Hematopoietic multipotent progenitor cell treated with erythropoietin and hydrocortisone succinate and interleukin-3 and kit ligand, for 4 days (in vitro differentiated cells): ENCODE measurements at regions not wholly inside any gene's neighbourhood (a gene's known extent, or its start where the extent isn't known, plus 50 kb on each side); places are given as distances from the start of the nearest gene placed in this dataset.

Experiments
- DNase-seq: peaks from one replicate; pipeline ENCODE4 v3.0.0-alpha.2; 2015

DNA sequence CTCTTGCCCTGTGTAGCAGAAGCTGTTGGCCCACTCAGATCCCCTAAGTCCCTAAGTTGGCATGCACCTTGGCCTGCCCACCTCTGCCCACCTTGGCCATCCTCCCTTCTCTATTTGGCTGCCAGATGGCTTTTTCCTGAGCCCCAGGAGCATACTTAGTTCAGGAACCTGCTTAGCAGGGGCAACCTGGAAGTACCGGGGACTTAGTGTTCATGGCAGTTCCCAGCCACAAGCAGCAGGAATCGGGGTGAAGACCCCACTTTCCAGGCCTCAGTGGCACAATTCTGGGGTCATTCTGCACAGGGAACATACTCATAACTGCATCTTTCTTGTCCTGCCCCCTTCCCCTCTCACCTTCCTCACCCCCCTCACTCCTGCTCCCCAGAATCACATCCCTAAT, 158.0 kb upstream of the PMEPA1 start:
- DNase-seq = no peak

DNA sequence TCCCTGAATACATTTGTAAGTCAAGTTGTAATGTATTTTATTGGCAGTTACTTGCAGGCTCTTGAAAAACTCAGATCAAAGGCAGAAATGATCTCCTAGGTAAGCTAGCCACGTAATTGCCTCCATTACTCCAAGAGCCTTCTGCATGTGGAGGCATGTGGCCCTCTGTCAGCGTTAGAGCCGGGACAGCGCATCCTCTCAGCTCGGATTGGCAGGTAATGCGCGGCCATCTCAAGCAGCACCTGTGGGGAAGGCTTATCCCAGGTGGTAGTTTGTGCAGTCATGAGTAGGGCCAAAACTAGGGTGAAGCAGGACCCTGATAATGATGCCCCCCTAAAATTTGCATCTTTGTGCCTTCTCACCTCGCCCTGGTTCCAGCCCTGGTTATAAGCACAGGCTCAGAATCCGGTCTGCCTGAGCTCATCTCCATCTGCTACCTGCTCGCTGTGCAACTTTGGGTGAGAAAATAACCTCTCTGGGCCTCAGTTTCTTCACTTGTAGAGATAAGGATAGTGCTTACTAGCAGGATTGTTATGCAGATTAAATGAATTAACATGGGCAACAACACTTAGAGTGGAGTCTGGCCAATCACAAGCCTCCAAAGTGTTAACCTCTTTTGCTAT, 157.5 kb upstream of the PMEPA1 start:
- DNase-seq = no peak

DNA sequence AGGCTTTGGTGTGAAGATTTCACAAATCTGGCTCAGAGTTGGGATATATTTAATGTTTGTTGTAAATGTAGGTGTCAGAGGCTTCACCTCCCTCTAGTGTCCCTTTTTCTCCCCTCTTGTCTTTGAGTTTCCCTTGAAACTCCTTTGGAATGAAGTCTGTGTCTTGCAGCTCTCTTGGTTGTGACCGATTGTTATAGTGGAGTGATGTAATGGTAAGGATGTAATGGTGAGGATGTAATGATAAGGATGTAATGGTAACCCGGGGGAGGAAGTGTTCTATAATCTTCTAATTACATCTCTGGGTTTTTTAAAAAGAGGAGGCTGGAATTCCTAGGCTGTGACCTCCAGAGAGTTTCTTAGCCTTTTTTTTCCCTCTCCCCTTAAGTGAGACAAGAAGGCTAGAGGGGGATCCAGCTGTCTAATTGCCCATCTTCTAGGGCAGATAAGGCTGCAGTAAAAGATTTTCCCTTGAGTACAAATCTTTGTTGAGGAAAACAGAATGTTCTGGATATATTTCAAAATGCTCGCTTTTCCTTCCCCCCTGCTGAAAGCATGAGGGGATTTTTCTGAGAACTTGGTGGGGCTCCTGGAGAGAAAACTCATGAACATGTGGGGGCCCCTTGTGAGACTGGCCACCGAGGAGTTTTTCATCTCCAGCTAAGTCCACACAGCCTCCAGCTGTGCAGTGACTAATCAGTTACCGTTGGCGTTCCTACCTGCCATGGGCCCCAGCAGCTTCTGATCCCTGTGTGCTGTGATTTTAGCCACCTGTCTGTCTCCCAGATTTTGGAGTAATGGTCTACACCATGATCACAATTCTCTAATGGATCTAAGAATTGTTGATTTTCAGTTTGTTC, 156.7 kb upstream of the PMEPA1 start:
- no peak for DNase-seq

DNA sequence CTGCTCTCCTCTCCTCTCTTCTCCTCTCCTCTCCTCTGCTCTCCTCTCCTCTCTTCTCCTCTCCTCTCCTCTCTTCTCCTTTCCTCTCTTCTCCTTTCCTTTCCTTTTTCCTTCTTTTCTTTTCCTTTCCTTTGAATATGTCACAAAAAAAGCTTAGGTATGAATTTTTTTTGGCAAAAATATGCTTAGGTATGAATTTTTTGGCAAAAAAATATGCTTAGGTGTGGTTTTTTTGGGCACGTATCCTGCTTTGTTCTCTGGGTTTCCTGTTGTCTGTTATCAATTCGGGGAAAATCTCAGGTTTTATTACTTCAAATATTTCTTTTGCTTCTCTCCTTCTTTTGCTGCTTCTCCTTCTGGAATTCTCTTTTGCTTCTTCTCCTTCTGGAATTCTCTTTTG, 155.5 kb upstream of the PMEPA1 start:
- DNase-seq = no peak

DNA sequence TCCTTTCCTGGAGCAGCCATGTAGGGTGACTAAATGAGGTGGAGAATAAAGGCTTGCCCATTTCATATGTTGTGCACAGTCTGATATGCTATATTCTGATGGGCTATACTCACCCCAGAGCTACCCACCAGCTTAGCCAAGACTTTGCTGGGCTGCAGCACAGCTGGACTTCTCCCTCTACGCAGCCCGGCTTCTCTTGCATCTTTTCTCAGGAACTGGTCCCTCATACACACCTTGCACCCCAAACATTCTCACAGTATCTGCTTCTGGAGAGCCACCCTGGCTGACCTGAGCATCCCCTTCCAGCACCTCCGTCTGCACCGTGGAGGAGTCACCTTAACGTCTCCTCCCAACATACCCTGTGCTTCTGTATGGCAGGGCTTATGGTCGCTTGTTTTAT, 150.8 kb upstream of the PMEPA1 start:
- DNase-seq = no peak

DNA sequence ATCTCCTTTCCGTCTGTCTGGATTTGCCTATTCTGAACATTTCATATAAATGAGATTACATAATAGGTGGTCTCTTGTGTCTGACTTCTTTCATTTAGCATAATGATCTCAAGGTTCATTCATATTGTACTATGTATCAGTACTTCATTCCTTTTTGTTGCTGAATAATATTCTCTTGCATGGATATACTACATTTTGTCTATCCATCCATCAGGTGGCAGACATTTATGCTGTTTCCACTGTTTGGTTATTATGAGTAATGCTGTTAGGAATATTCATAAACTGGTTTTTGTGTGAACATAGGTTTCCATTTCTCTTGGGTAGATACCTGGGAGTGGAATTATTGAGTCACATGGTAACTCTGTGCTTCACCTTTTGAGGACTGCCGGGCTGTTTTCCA, 148.2 kb upstream of the PMEPA1 start:
- no peak for DNase-seq

DNA sequence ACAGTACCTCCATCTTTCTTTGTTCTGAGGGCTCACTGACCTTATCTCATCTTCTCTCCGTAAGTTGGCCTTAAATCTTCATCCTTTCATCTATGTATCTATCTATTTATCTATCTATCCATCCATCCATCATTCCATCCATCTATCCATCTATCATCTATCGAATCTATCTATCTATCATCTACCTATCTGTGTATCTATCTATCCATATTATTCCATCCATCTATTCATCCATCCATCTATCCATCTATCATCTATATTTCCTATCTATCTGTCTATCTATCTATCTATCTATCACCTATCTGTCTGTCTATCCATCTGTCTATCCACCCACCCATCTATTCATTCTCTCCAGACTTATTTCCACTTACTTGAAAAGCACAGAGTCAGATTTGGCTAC, 147.3 kb upstream of the PMEPA1 start:
- DNase-seq = no peak

DNA sequence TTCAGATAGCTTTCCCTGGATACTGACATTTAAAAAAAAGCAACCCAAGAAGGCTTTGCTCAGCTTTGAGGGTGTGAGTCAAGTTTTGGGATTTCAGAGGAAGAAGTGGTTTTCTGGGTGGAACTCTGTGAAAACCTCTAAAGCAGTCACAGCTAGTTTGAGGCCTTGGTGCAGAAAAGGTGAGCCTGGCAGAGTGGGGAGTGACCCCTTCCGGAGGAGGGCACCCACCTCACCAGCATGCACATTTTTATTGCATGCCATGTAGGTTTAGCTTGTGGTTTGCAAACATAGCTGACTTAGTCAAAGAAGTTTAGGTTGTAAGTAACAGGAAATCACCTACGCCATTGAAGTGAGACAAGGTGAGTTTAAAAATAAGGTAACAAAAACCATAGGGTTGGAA, 146.8 kb upstream of the PMEPA1 start:
- DNase-seq = no peak

DNA sequence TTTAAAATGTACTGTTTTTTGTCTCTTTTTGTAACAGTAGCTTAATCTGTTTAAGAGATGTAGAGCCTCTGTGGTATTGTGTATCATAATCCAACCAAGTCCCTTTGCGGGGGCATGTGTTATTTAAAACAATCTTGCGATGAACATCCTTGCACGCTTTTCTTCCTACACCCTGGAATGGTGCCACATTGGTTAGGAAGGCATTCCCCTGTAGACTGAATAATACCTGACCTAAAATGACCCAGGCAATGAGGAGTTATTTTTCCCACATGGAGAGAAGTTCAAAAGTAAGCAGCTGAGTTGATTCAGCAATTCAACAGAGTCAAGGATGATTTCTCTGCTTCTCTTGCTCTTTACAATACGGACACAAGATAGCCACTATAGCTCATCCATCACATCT, 142.0 kb upstream of the PMEPA1 start:
- no peak for DNase-seq

DNA sequence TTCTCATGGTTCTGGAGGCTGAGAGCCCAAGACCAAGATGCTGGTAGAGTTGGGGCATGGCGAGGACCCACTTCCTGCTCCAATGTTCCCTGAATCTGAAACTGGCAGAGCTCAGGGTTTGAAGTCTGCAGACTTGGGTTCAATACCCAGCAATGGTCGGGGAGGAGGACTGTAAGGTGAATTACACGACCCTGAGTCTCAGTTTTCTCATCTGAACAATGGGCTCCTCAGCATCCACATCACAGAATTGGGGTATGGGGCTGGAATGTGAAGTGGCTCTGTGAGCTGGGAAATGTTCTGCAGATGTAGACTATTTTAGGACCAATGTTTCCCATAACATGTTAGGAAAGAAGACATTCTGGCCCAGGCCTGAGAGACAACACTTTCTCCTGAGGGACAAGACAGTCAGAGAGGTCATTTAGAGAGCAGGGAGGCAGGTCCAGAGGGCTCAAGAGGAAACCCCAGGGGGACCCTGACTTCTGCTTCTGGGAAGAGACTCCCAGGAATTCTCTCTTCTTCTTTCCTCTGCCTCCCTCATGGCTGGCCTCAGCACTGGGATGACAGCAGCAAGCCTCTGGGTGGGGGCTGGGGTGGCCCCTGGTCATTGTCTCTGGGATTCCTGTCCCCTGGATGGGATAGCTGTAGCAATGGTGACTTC, 141.3 kb upstream of the PMEPA1 start:
- DNase-seq = no peak

DNA sequence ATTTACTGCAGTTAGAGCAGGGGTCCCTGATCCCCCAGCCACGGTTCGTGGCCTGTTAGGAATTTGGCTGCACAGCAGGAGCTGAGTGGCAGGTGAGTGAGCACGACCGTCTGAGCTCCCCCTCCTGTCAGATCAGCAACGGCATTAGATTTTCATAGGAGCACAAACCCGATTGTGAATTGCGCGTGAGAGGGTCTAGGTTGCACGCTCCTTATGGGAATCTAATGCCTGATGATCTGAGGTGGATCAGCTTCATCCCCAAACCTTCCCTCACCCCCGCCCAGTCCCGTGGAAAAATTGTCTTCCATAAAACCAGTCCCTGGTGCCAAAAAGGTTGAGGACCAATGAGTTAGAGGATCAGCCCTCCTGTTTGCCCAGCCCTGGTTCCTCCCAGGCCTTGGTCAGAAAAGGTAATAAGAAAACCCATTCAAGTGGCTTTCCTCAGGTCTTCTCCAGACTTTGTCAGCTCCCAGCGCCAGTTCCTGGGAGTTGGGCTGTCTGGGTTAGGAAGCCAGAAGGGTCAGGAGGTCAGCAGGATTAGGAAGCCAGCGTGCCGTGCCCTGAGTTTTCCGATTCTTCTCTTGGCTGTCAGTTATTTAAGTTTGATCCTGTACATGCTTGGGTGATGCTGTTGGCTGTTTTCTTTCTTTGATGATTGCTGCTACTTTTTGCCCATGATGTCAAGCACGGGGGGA, 139.9 kb upstream of the PMEPA1 start:
- DNase-seq = no peak

DNA sequence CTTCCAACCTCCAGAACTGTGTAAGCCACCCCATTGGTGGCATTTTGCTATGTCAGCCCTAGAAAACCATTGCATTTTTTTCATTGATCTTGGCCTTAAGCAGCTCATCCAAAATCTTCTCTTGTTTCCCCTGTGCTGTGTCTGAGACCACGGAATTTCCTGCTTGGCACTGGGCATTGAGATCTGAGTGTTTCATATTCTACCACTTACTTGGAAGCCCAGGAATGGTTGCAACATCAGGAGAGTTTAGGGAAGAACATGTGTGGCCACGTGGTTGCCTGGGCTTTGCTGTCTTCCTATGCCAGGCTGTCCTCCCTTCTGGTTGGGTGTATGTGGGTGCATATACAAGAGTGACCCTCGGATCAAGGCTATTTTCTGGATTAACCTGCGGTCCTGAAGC, 139.3 kb upstream of the PMEPA1 start:
- no peak for DNase-seq

DNA sequence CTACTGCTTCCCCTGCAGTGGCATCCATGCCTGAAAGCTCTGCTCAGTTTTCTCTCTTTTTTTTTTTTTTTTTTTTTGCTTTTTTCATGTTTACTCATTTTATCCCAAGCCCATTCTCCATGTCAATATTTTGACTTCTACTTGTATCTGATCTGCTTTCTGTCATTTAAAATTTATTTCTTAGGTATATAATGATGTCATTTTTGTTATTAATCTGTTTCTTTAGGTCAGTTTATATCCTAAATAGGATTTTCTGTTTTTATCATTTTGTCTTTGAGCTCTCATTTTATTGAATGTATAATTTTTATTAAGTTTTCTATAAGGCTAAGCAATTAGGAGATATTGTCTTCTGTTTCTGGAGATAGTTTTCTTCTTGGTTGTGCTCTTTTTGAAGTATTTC, 138.5 kb upstream of the PMEPA1 start:
- no peak for DNase-seq

DNA sequence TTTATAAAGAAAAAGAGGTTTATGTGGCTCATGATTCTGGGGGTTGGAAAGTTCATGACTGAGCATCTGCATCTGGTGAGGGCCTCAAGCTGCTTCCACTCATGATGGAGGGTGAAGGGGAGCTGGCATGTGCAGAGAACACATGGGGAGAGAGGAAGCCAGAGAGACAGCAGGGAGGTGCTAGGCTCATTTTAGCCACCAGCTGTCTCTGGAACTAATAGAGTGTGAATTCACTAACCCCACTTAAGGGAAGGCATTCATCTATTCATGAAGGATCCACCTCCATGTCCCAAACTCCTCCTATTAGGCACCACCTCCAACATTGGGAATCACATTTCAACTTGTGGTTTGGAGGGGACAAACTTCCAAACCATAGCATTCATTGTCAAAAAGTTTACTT, 137.3 kb upstream of the PMEPA1 start:
- DNase-seq = no peak

DNA sequence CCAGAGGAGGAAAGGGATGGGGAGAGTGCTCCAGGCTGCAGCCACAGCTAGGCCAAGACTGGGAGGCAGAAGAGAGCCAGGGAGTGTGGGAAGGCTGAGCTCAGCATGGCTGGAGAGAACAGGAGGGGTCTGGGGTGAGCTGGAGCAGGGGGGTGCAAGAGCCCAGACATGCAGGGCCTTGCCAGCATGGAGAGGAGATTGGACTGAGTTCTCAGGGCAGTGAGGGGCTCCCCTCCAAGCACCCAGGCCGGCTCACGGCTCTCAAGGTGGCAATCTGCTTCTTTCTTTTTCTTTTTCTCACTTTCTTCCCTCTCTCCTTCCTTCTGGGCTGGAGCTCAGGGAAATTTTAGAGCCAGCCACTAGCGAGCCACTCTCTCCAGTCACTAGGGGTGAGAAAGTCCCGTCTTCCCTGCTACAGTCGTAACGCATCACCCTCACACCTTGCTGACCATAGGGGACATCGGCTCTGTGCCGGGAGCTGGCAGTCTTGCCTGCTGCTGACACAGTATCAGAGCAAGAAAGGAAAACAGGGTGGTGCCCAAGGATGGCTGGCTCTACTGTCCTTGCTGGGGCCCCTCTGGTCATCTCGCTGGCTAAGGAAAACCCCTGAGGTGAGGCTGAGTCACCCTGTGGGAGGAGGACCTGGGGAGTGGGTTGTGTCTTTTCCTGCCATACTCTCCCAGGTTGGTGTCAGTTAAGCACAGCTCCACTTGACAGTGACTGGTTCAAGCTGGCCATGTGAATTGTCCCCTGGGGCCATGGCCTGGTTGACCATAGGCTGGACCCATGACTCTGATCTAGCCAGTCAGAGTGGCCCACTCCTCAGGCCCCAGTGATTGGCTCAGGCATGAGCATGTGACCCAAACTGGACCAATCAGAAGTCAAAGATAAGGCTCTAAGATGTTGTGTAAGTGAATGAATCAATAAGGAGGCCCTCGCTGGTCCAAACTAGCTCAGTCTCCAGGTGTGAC, 135.1 kb upstream of the PMEPA1 start:
- DNase-seq = no peak

DNA sequence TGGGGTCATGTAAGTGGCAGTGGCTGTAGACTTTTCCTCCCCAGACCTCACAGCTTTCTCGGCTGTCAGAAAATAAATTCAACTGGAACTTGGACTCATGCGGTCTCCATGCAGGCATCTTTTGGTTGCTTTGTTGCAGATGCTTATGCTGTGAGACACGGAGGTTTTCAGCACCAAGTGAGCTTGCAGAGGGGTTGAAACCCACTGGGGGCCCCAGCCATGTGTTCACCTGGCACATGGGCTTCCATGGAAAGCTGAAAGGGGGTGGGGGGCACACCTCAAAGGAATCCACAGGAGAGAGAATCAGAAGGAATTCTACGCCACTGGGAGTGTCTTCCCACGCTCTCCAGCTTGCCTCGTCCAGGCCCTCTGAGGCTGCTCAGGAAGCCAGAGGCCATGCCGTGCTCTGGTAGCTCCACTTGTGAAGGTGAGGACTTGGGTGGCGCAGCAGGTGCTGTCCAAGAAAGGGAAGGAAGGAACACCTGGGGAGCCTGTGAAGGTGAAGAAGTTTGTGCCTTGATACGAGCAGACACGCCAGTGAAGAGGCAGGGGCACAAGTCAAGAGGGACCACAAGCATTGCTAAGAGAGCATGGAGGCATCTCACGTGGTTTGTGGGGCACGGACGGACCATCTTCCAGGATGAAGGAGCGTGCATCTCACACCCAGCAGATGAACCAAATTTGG, 134.3 kb upstream of the PMEPA1 start:
- no peak for DNase-seq

DNA sequence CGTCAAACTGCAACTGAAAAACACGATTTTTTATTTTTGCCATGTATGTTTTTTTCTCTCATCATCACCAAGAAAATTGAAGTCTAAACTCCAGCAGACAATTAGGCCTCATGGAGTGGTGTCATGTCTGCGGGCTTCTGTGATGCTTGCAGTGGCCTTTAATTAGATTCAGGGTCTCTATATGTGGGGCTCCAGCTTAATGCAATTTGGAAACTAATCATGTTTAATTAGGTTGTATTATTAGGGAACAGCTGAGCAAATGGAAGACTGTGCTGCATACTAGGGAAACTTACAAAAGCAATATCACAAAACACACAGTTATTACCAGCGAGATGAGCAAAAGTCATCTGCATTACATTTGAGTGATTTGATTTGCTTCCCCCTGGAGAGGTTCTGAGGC, 132.9 kb upstream of the PMEPA1 start:
- DNase-seq = no peak

DNA sequence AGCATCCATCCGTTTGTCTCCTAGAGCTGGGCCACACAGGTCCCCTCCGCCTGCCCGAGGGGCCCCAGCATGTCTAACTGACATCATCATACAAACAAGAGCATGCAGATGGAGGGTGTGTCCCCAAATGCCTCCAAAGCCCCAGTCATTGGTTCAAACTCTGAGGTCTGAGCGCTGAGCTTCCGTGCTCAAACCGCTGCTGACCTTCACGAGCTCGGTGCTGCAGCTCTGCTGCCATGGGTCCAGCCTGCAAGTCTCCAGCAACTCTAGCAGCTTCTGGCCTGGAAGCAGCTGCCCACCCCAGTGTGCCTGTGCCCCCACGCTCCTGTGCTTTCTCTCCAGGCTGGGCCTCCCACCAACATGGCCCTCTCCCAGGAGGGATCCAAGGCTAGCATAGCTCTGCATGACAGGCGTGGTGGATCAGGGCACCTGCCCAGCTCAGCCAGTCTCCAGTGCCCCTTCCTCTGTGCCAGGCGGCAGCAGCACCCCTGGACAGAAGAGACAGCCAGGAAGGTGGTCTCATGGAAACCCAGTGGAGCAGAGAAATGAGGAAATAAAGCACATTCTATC, 131.6 kb upstream of the PMEPA1 start:
- no peak for DNase-seq

DNA sequence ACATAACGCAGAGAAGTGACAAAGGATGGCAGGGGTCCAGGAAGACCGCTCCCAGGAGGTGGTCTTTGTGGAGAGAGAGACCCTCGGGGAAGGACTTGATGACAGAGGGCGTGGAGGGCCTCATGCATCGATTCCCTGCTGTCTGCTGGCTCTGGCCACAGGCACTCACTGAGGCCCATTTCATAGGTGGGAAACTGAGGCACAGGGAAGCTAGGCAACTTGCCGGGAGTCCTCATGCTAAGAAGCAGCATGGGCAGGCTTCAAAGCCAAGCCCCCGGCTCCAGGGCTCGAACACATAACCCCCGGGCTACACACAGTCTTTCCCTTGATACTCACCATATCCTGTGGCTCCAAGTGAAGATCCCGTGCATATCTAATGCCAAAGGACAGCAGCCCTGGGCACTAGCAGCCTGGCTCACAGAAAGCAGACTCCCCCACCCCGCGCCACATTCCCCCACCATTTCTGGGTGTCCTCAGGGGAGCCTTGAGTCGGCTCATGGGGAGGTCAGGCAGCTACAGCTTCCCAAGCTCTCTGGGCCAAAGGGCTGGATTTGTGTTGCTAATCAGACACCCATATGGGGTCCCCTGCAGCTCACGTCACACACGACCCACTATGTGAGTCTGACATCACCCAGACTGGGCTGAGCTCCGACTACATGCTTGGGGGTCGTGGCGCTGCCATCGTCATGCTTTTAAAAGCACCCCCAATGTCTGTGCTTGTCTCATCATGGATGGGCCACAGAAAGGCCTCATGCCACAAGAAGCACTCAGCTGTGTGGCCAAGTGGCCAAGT, 130.9 kb upstream of the PMEPA1 start:
- DNase-seq = no peak

DNA sequence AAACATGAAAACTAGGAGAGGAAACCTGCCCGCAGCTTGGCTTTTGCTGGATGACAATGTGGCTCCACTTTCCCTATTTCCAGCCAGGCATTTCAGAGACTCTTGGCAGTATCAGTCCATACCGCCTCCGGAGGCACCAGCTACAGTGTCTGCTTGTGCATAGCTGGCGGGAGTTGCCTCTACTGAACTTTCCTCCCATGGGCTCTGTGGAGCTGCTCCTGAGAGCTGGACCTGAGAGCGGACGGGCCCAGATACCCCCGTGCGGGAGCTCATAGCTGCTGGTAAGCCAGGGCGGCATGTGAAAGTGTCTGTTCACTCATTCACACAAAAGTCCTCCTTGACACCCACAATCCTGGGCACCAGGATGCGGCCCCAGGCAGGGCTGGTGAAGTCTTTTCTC, 130.3 kb upstream of the PMEPA1 start:
- DNase-seq = no peak
